ENCODE measurements at regions not wholly inside any gene's neighbourhood (a gene's known extent, or its start where the extent isn't known, plus 50 kb on each side); places are given as distances from the start of the nearest gene placed in this dataset.

DNA sequence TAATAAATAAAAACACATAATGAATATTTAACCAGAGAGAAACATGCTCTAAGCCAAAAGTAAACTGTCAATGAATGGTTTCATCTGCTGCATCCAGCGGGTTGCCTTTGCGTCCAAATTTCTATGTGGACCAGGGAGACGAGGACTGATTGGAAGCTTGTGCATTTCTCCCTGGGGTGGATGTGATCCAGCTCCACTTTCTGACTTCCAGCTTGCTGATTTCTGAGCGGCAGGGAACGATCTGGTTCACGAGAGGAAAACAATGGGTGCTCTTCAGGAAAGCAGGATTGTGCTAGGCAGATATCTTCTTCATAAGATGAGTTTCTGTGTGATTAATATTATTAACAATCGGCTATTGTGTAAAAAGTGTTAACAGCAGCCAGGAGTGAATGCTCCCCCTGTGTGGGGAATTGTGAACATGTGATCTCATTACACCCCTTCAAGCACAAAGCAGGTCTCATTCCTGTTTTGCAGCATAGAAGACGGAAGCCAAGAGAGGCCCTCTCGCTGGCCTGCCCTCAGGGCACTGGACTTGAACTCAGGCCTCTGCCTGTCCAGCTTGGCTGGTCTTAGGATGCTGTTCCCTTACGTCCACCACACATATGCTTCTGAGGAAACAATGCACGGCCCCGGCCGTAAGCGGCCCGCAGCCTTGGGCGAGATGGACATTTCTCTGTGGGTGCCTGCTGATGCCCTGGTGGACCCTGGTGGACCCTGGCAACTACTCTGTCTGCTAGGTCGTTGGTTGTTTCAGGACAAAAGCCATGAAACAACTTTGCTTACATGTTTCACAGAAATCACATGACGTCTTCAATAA, 183.4 kb upstream of the C1orf174 start:
- TF ChIP-seq YY1 (IDR thresholded peaks at IDR 0.05; ENCODE audit: insufficient read depth, insufficient read length), result no peak
- no peak for TF ChIP-seq ZNF274 (IDR thresholded peaks at IDR 0.05; ENCODE audit: low read depth, low read length)
- no peak for TF ChIP-seq SUZ12 (IDR thresholded peaks at IDR 0.05; ENCODE audit: extremely low read depth, insufficient read depth, insufficient read length)

Data from NT2/D1 (cell line).